Right atrium auricular region (tissue), 2 donors: ENCODE measurements at regions not wholly inside any gene's neighbourhood (a gene's known extent, or its start where the extent isn't known, plus 50 kb on each side); places are given as distances from the start of the nearest gene placed in this dataset.

Experiments
- DNase-seq: peaks from one replicate; pipeline ENCODE4 v3.0.0-alpha.2; 2019; ENCODE audit warnings: low spot score
- H3K27ac ChIP-seq, 2 donors: fragments of 200-600 bp; sonication (generic); 1 replicate in 1 of 2; 2 replicates in 1 of 2; pipeline ENCODE4 v1.5.1; 2016 to 2019
- H3K27me3 ChIP-seq, 2 donors: fragments of 200-600 bp; sonication (generic); one replicate each; pipeline versions ENCODE4 v1.5.1 to v1.6.0; 2017 to 2019
- H3K36me3 ChIP-seq: fragments of 200-600 bp; sonication (generic); one replicate; pipeline ENCODE4 v1.5.1; 2016
- H3K4me1 ChIP-seq, 2 donors: fragments of 200-600 bp; sonication (generic); one replicate each; pipeline versions ENCODE4 v1.5.1 to v1.6.0; 2017 to 2019
- H3K4me3 ChIP-seq, 2 donors: fragments of 200-600 bp; sonication (generic); 1 replicate in 1 of 2; 2 replicates in 1 of 2; pipeline ENCODE4 v1.5.1; 2017 to 2019; ENCODE audit warnings: mild to moderate bottlenecking in 1 of 2, moderate library complexity in 1 of 2
- H3K9me3 ChIP-seq, 2 donors: fragments of 200-600 bp; sonication (generic); one replicate each; pipeline ENCODE4 v1.5.1; 2019
- TF ChIP-seq, protein P1 (sequence below), 2 donors: fragments of 200-600 bp; sonication (generic); IDR thresholded peaks; one replicate each; pipeline ENCODE4 v1.5.1; 2019; ENCODE audit warnings: antibody characterized with exemption in 2 of 2

DNA sequence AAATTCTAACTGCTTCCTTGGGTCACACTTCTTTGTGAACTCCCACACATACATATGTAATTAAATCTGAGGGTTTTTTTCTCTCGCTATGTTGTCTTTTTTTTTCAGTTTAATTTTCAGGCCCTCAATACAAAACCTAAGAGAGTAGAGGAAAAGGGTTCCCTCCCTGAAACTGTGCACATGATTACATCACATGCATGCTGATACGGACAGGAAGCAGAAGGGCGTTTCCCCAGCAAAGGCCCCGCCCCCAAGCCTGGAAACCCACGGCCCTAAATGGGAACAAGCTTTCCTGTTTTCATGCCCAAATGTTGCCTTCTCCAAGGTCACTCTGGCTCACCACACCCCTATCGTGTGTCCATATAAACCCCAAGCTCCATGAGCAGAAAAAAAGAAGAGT, 115.4 kb downstream of the TEX36 start:
- no peaks in the 10 kb centered on the region for H3K27me3 ChIP-seq
- TF ChIP-seq, protein P1, sequence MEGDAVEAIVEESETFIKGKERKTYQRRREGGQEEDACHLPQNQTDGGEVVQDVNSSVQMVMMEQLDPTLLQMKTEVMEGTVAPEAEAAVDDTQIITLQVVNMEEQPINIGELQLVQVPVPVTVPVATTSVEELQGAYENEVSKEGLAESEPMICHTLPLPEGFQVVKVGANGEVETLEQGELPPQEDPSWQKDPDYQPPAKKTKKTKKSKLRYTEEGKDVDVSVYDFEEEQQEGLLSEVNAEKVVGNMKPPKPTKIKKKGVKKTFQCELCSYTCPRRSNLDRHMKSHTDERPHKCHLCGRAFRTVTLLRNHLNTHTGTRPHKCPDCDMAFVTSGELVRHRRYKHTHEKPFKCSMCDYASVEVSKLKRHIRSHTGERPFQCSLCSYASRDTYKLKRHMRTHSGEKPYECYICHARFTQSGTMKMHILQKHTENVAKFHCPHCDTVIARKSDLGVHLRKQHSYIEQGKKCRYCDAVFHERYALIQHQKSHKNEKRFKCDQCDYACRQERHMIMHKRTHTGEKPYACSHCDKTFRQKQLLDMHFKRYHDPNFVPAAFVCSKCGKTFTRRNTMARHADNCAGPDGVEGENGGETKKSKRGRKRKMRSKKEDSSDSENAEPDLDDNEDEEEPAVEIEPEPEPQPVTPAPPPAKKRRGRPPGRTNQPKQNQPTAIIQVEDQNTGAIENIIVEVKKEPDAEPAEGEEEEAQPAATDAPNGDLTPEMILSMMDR (IDR thresholded peaks at IDR 0.05) = no peak

DNA sequence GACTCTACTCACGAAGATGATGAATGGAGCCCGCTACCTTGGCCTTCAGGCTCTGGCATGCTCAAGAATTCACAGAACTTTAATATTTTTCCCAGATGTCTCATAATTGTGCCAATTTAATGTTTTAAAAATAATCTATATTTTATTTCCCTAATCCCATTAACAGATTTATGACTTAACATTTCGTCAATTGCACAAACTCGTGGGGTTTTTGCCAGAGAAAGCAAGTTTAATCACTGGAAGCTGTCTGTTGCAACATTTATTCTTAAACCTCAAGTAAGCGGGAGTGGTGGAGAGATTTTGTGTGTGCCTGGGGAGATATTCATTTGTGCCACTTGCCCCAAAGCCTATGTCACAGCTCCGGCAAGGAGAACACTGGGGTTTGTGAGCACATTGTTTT, 117.9 kb downstream of the TEX36 start:
- no peak for DNase-seq
- TF ChIP-seq, protein P1 (IDR thresholded peaks at IDR 0.05) = no peak
- H3K4me1 ChIP-seq = no peaks in the 10 kb centered on the region
- H3K36me3 ChIP-seq = no peaks in the 10 kb centered on the region
- no peaks in the 10 kb centered on the region for H3K27me3 ChIP-seq
- no peak overlapping the region for H3K4me3 ChIP-seq
- H3K27ac ChIP-seq = no peak overlapping the region
- peaks cover 0 to 6% of the 10 kb centered on the region in 2 donors for H3K9me3 ChIP-seq

More for the DNA sequence above, 115.4 kb downstream of the TEX36 start:
- H3K27ac ChIP-seq = no peak overlapping the region
- no peaks in the 10 kb centered on the region for H3K4me1 ChIP-seq
- H3K9me3 ChIP-seq = no peaks in the 10 kb centered on the region
- H3K36me3 ChIP-seq = no peaks in the 10 kb centered on the region
- DNase-seq = no peak
- H3K4me3 ChIP-seq = no peak overlapping the region

DNA sequence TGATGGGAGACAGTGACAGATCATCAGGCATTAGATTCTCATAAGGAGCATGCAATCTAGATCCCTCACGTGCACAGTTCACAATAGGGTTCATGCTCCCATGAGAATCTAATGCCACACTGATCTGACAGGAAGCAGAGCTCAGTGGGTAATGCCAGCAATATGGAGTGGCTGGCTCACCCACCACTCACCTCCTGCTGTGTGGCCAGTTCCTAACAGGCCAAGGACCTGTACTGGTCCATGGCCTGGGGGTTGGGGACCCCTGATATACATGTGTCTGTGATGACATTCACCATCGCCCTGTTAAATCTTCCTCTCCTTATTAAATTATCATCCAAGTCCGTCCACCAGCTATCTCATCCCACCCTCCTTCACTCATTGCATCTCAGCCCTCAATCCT, 118.4 kb downstream of the TEX36 start:
- TF ChIP-seq, protein P1 (IDR thresholded peaks at IDR 0.05) = no peak
- Histone ChIP-seq H3K4me3 (no peak overlapping the region), H3K9me3 (peaks cover 0 to 6% of the 10 kb centered on the region in 2 donors), H3K36me3 (no peaks in the 10 kb centered on the region), H3K27me3 (no peaks in the 10 kb centered on the region), H3K4me1 (no peaks in the 10 kb centered on the region), H3K27ac (no peak overlapping the region)
- no peak for DNase-seq

DNA sequence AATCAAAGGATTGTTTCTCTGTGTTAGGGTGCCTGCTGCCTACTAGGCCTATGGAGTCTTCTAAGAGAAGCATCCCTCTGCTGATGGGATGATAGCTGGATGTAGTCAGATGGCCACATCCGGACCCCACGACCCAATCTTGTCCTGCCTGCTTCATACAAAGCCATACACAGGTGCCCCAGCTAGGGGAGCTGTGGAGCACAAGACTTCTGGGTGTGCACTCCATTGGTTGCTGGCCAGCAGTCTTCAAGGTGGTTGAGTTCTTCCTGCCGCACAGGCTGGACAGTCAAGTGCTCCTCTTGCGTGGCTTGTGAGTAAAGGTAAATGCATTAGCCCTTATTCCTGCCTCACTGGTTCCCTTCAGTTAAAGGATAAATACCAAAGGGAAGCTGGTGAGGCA, 120.2 kb downstream of the TEX36 start:
- TF ChIP-seq, protein P1 (IDR thresholded peaks at IDR 0.05) = no peak
- Histone ChIP-seq H3K27ac (no peak overlapping the region), H3K4me3 (no peak overlapping the region), H3K36me3 (no peaks in the 10 kb centered on the region), H3K27me3 (no peaks in the 10 kb centered on the region), H3K9me3 (peaks cover 0 to 6% of the 10 kb centered on the region in 2 donors), H3K4me1 (no peaks in the 10 kb centered on the region)
- DNase-seq = no peak

DNA sequence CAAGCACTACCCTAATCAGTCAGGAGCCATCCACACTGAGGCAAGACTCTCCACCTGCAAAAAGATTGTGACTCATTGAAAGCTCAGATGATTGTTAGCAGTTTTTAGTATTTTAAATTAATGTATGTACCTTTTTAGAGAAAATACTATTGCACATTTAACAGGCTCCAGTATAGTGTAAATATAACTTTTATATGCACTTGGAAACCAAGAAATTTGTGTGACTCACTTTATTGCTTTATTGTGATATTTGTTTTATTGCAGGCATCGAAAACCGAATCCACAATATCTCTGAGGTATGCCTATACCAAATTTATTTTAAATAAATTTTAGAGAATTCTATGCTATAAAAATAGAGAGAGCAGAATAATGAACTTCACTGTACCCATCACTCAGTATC, 122.0 kb downstream of the TEX36 start:
- Histone ChIP-seq H3K36me3 (no peaks in the 10 kb centered on the region), H3K9me3 (peaks cover 0 to 6% of the 10 kb centered on the region in 2 donors), H3K27ac (no peak overlapping the region), H3K4me1 (no peaks in the 10 kb centered on the region), H3K4me3 (no peak overlapping the region), H3K27me3 (no peaks in the 10 kb centered on the region)
- TF ChIP-seq, protein P1 (IDR thresholded peaks at IDR 0.05) = no peak
- no peak for DNase-seq

DNA sequence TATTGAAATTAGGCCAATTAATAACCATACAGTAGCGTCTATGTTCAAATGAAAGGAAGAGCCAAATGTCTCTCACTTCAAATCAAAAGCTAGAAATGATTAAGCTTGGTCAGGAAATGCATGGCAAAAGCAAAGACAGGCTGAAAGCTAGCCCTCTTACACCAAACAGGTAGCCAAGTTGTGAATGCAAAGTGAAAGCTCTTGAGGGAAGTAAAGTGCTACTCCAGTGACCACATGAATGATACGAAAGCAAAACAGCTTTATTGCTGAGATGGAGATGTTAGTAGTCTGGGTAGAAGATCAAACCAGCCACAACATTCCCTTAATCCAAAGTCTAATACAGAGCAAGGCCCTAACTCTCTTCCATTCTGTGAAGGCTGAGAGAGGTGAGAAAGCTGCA, 123.8 kb downstream of the TEX36 start:
- peaks cover 0 to 6% of the 10 kb centered on the region in 2 donors for H3K9me3 ChIP-seq
- no peak overlapping the region for H3K27ac ChIP-seq
- H3K4me3 ChIP-seq = no peak overlapping the region
- H3K4me1 ChIP-seq = no peaks in the 10 kb centered on the region
- TF ChIP-seq, protein P1 (IDR thresholded peaks at IDR 0.05) = no peak
- no peak for DNase-seq
- H3K27me3 ChIP-seq = no peaks in the 10 kb centered on the region
- no peaks in the 10 kb centered on the region for H3K36me3 ChIP-seq
